ENCODE measurements at regions not wholly inside any gene's neighbourhood (a gene's known extent, or its start where the extent isn't known, plus 50 kb on each side); places are given as distances from the start of the nearest gene placed in this dataset.

DNA sequence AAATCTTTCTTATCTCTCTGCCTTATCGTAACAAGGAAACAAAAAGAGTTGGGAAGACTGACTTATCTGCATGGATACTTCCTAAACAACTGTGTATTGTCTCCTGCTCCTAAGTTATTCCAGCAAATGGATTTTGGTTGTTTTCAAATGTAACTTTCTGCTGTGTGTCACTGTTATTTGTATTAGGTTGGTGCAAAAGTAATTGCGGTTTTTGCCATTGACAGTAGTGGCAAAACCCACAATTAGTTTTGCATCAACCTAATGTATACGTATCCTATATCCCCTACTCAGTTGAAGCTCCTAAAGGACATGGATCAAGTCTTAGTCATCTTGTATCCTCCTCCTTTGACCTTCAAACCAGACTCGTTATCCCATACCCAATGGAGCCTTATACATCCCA lies 263.4 kb upstream of the GPR101 start:
- no peak for DNase-seq (ENCODE audit: low spot score)
- in situ Hi-C loops (cut with MboI; ENCODE audit: low pct_unique_long_range_greater_than_20kb, low sequenced_read_pairs, unreplicated experiment): no loop called here
- TF ChIP-seq, protein P1, sequence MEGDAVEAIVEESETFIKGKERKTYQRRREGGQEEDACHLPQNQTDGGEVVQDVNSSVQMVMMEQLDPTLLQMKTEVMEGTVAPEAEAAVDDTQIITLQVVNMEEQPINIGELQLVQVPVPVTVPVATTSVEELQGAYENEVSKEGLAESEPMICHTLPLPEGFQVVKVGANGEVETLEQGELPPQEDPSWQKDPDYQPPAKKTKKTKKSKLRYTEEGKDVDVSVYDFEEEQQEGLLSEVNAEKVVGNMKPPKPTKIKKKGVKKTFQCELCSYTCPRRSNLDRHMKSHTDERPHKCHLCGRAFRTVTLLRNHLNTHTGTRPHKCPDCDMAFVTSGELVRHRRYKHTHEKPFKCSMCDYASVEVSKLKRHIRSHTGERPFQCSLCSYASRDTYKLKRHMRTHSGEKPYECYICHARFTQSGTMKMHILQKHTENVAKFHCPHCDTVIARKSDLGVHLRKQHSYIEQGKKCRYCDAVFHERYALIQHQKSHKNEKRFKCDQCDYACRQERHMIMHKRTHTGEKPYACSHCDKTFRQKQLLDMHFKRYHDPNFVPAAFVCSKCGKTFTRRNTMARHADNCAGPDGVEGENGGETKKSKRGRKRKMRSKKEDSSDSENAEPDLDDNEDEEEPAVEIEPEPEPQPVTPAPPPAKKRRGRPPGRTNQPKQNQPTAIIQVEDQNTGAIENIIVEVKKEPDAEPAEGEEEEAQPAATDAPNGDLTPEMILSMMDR (IDR thresholded peaks at IDR 0.05; ENCODE audit: extremely low read depth, insufficient read depth, missing control alignments): no peak

DNA sequence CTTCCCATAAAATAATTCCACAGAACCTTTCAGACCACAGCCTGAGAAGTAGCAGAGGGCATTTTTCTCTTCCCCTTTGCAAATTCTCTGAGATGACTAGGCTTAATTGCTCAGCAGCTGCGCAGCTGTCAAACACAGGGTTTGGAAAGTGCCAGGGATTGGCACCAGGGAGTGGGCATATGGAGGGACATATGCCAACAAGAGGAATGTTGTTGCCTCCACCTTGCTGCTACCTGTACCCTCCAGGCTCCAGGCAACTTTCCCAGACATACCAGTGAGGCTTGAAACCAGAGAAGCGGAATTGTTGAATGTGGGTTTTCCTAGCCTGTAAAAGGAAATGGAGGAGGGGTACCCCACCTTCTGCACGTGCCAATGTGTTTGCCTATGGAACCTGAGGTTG lies 256.2 kb upstream of the GPR101 start:
- in situ Hi-C loops (cut with MboI; ENCODE audit: low pct_unique_long_range_greater_than_20kb, low sequenced_read_pairs, unreplicated experiment): no loop called here
- DNase-seq (ENCODE audit: low spot score): no peak
- TF ChIP-seq, protein P1 (IDR thresholded peaks at IDR 0.05; ENCODE audit: extremely low read depth, insufficient read depth, missing control alignments): no peak

DNA sequence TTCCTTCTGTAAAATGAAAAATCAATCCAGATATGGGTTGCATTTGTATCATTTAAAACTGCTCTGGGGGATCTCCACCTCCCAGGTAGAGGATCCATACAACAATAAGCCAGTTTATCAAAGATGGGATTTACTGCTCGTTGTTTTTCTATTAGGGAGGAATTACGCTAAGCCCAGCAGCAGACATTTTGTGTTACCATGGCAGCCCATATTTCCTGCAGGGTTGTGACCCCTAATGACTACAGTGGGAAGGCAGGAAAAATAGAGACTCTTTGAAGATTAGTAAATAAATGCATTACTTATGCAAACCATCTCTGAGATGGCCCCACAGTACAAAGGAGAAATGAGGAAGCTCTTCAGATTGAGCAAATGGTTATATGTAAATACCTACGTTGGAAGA lies 253.4 kb upstream of the GPR101 start:
- TF ChIP-seq, protein P1 (IDR thresholded peaks at IDR 0.05; ENCODE audit: extremely low read depth, insufficient read depth, missing control alignments): no peak

DNA sequence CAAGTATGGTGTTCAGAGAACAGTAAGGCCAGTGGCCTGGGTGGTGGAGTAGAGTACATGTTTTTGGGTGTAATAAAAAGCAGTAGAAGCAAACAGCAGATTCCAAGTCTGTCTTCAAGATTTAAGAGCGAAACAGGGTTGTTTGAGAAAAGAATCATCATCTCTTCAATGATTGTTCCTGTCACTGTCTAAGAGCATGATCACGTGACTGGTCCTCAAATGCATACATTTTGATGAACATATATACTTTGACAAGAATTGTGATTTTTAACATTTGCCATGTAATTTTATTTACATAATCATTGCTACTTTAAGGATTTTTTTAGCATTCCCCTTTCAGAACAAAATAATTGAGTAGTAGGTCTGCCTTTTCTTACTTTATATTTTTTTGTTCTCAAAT lies 252.6 kb upstream of the GPR101 start:
- in situ Hi-C loops (cut with MboI; ENCODE audit: low pct_unique_long_range_greater_than_20kb, low sequenced_read_pairs, unreplicated experiment): no loop called here
- DNase-seq (ENCODE audit: low spot score): no peak
- TF ChIP-seq, protein P1 (IDR thresholded peaks at IDR 0.05; ENCODE audit: extremely low read depth, insufficient read depth, missing control alignments): no peak

More for the DNA sequence above, 253.4 kb upstream of the GPR101 start:
- no peak for DNase-seq (ENCODE audit: low spot score)
- in situ Hi-C loops (cut with MboI; ENCODE audit: low pct_unique_long_range_greater_than_20kb, low sequenced_read_pairs, unreplicated experiment): no loop called here

DNA sequence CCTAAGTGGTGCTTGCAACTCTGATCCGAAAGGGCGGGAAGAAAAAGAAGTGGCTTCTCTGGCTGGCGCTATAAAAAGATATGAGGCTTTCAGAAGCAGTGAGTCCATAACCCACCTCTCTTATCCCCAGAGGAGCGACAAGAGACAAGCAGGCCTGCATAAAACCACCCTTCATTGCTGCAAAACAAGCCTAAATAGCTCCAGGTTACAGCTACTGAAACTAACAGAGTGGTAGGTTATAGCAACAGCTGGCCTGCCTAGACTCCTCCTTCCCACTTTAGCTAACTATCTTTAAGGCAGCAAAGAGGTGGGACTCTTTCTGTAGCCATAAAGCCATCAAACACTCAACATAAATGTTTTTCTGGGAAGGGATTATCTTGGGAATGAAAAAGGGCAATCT lies 245.0 kb upstream of the GPR101 start:
- in situ Hi-C loops (cut with MboI; ENCODE audit: low pct_unique_long_range_greater_than_20kb, low sequenced_read_pairs, unreplicated experiment): no loop called here
- no peak for DNase-seq (ENCODE audit: low spot score)
- TF ChIP-seq, protein P1 (IDR thresholded peaks at IDR 0.05; ENCODE audit: extremely low read depth, insufficient read depth, missing control alignments): no peak

DNA sequence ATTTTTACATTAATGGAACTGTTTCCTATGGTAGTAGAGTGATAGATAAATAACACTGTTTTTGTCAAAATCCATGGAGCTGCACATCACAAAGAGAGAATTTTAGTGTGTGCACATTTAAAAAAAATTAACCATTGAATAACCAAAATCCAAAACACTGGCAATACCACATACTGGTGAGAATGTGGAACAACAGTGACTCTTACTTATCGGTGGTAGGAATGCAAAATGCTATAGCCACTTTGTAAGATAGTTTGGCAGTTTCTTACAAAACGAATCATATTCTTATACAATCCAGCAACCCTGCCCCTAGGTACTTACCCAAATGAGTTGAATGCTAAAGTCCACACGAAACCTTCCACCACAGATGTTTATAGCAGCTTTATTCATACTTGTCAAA lies 229.6 kb upstream of the GPR101 start:
- TF ChIP-seq, protein P1 (IDR thresholded peaks at IDR 0.05; ENCODE audit: extremely low read depth, insufficient read depth, missing control alignments): no peak
- DNase-seq (ENCODE audit: low spot score): no peak
- in situ Hi-C loops (cut with MboI; ENCODE audit: low pct_unique_long_range_greater_than_20kb, low sequenced_read_pairs, unreplicated experiment): no loop called here

DNA sequence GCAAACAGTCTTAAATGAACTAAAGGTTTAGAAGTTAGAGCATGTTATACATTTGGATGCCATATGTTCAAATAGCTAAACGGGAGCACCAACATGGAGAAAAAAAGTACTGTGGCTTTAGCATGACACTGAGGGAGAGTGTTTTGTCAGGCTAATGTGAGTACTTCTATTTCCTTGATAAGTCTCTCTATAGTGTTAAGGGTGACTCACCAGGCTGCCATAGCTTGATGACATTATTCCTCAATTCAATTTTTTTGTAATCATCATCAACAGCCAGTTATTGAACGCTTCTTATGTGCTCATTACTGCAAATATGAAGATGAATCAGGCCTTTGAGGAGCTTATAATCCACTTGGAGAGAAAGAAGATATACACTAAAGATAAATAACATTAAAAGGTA lies 211.4 kb upstream of the GPR101 start:
- no peak for DNase-seq (ENCODE audit: low spot score)
- TF ChIP-seq, protein P1 (IDR thresholded peaks at IDR 0.05; ENCODE audit: extremely low read depth, insufficient read depth, missing control alignments): no peak
- in situ Hi-C loops (cut with MboI; ENCODE audit: low pct_unique_long_range_greater_than_20kb, low sequenced_read_pairs, unreplicated experiment): no loop called here
